Dendritic cell treated with granulocyte-macrophage colony-stimulating factor and Interleukin-4, amounts not matched to agents 40 ng/mL and 50 ng/mL, for 4 days (primary cell): ENCODE measurements at regions not wholly inside any gene's neighbourhood (a gene's known extent, or its start where the extent isn't known, plus 50 kb on each side); places are given as distances from the start of the nearest gene placed in this dataset.
"Not testable (repeated sequence)": the region's sequence is repeated elsewhere in the genome, so short reads cannot be mapped to it uniquely, and the experiment has no call there.

Experiments used
- H3K27ac Mint-ChIP-seq: one replicate; pipeline ENCODE4 v1.8.0; 2022; ENCODE audit warnings: mild to moderate bottlenecking, mixed read lengths
- H3K27me3 Mint-ChIP-seq: one replicate; pipeline ENCODE4 v1.8.0; 2022; ENCODE audit warnings: mild to moderate bottlenecking, mixed read lengths
- H3K36me3 Mint-ChIP-seq: one replicate; pipeline ENCODE4 v1.8.0; 2022; ENCODE audit warnings: low read depth, mixed read lengths
- H3K4me1 Mint-ChIP-seq: one replicate; pipeline ENCODE4 v1.8.0; 2022; ENCODE audit warnings: low read depth, mixed read lengths
- H3K4me3 Mint-ChIP-seq: one replicate; pipeline ENCODE4 v1.8.0; 2022; ENCODE audit warnings: mild to moderate bottlenecking, moderate library complexity, mixed read lengths
- H3K9me3 Mint-ChIP-seq: one replicate; pipeline ENCODE4 v1.8.0; 2022; ENCODE audit warnings: mixed read lengths
- intact Hi-C: fragments of 100-400 bp; cut with micrococcal nuclease; formaldehyde crosslinking; loops from one replicate; pipeline ENCODE4 v1.15.0; 2022

DNA sequence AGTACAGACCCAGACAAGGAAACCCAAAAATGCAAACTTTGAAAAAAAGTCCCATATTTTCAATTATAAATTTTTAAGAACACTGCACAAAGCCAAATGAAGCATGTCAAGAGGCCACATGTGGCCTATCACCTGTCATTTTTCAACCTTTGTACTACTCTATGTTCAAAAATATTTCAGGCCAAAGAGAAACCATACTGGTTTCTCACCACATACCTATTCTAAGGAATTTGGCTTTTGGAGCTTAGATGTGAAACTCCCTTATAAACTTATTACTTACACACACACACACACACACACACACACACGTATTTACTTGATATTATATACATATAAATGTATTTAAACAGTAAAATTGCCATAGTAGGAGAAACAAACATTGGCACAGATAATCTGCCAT, 338.7 kb downstream of the TXNL1 start:
- no peak overlapping the region for H3K4me3 Mint-ChIP-seq
- intact Hi-C loops = no loop called here
- peaks cover 6% of the 10 kb centered on the region for H3K4me1 Mint-ChIP-seq

DNA sequence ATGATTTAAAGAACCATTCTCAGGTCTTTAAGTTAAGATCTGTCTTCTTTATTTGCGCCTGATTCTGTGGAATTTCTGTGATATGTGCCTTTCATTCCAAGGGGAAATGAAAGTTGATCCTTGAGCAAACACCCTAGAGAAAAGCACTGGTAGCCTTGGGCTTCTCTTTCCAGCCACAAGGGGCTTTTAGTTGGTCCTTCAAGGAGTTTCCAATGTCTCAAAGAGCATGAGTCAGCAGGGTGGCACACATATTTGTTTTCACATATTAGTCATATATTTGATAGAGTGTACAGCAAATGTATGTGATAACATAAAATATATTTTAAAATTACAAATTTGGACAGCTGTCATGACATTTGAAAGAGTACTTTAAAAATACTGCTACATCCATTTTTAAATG, 339.5 kb downstream of the TXNL1 start:
- Mint-ChIP-seq H3K9me3 (no peaks in the 10 kb centered on the region), H3K27ac (no peak overlapping the region), H3K27me3 (no peaks in the 10 kb centered on the region), H3K4me1 (peaks cover 11% of the 10 kb centered on the region), H3K4me3 (no peak overlapping the region), H3K36me3 (no peaks in the 10 kb centered on the region)
- intact Hi-C loops = no loop called here

More for the DNA sequence above, 338.7 kb downstream of the TXNL1 start:
- no peak overlapping the region for H3K27ac Mint-ChIP-seq
- no peaks in the 10 kb centered on the region for H3K27me3 Mint-ChIP-seq
- H3K9me3 Mint-ChIP-seq = no peaks in the 10 kb centered on the region
- H3K36me3 Mint-ChIP-seq = no peaks in the 10 kb centered on the region

DNA sequence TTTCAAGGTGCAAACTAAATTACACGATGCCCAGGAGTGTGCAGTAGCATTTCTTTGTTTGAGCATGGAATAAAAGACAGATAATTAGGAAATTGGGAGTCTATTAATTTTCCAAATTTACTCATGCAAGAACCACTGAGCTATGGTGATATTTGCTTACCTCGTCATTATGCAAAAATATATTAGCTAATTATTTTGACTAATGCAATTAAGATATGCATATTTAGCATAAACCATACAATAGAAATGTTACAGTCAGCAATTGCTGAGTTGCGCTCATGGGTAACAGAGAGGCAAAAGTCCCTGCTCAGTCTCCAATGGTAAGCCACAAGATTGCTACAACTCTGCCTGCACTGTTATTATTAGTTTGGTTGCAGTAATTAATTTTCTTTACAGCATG, 342.0 kb downstream of the TXNL1 start:
- intact Hi-C loops = no loop called here
- H3K4me1 Mint-ChIP-seq = peaks cover 11% of the 10 kb centered on the region

DNA sequence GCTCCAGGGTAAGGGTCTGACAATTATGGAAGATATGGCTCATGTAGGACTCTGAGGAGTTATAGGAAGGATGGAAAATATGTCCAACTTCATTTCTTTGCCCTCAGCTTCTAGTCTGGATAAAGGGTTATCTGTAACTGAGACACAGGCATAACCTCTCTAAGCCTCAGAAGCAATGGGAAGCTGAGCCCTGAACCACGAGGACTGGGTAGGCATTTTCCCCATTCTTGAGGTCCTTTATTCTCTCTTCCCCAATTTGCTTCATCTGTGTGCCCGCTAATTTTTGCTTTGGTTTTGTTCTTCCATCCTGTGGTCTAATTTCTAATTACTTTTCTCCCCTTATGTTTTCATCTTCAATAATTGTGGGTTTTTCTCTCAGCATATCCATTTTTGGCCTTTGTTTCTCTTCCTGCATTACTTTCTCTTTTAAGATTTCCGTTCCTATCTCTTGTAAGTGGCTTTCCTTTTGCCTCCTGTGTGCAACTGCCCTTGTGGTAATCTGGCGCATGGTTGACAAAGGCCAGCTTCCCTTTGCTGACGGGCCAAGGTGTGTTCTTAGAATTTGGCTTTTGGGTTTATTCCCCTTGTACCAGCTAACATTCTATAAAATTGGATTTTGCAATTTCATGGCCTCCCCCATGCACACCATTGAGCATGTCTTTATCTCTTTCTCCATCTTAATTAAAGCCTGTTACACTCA, 343.8 kb downstream of the TXNL1 start:
- Mint-ChIP-seq H3K27ac (peak overlapping the region; percentile 24), H3K4me1 (peaks cover 20% of the 10 kb centered on the region), H3K27me3 (no peaks in the 10 kb centered on the region), H3K9me3 (no peaks in the 10 kb centered on the region), H3K36me3 (no peaks in the 10 kb centered on the region), H3K4me3 (peak overlapping the region; percentile 55)
- intact Hi-C loops = no loop called here

More for the DNA sequence above, 342.0 kb downstream of the TXNL1 start:
- no peak overlapping the region for H3K27ac Mint-ChIP-seq
- no peaks in the 10 kb centered on the region for H3K9me3 Mint-ChIP-seq
- H3K36me3 Mint-ChIP-seq = no peaks in the 10 kb centered on the region
- H3K27me3 Mint-ChIP-seq = no peaks in the 10 kb centered on the region
- no peak overlapping the region for H3K4me3 Mint-ChIP-seq

DNA sequence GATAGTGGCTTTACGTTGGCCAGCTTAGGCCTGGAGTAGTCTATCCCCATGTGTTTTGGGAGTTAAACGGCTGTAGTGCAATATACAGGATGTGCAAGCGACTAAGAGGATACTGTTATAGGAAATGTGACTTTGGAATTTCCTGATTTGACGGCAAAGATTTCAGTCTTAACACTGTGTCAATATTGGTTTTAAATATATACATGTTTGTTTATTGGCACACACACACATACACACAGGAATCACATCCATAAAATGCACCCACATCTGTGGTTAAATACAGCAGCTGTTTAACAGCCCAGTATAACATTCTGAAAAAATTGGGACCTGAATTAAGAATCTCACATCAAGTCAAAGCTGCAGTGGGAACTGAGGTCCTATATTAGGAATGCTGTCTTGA, 347.1 kb downstream of the TXNL1 start:
- intact Hi-C loops = no loop called here
- no peaks in the 10 kb centered on the region for H3K36me3 Mint-ChIP-seq
- peaks cover 22% of the 10 kb centered on the region for H3K4me1 Mint-ChIP-seq

DNA sequence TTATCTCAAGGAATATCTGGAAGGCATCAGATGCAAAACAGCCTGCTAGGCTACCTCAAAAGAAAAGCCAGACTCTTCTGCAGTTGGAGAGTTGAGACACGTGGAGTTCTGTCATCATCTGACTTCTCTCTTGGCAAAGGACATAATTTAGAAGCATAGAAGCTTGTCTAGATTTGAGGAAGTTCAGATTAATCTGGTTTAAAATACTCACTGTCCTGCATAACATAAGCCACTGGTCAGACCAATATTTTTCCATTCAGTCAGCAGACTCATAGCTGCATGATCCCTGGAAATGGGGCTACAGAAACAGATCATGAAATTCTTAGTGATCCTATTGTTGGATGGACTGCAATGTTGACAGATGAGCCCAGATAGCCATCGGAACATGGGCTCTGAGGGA, 349.0 kb downstream of the TXNL1 start:
- Mint-ChIP-seq H3K4me1 (peaks cover 13% of the 10 kb centered on the region), H3K4me3 (no peak overlapping the region), H3K9me3 (no peaks in the 10 kb centered on the region), H3K36me3 (no peaks in the 10 kb centered on the region), H3K27ac (peak overlapping the region; percentile 15), H3K27me3 (no peaks in the 10 kb centered on the region)
- intact Hi-C loops = no loop called here

More for the DNA sequence above, 347.1 kb downstream of the TXNL1 start:
- no peak overlapping the region for H3K27ac Mint-ChIP-seq
- no peaks in the 10 kb centered on the region for H3K27me3 Mint-ChIP-seq
- no peaks in the 10 kb centered on the region for H3K9me3 Mint-ChIP-seq
- no peak overlapping the region for H3K4me3 Mint-ChIP-seq

DNA sequence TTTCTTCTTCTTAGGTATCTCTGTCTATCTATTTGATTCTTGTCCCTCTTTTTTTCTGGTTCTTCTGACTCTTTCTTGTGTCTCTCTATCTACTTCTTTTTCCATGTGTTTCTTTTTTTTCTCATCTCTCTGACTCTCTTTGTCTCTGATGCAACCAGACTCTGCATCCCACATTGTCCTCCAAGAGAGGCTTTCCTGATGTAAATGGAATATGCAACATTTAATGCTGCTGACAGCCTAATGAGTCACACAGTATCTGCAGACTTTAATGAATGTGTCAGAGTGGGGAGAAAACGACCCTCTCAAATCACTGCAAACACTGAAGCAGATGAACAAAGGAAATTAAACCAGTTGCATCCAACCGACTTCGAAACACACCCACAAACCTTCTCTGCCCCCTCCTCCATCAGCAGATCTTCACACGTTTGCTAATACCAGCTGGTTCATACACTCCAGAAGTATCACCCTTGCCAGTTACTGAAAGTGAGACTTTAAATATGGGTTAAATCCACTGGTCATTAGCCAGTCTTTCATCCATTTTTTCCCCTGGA, 351.5 kb downstream of the TXNL1 start:
- Mint-ChIP-seq H3K27ac (no peak overlapping the region), H3K9me3 (peaks cover 2% of the 10 kb centered on the region), H3K4me3 (no peak overlapping the region), H3K27me3 (no peaks in the 10 kb centered on the region), H3K4me1 (peaks cover 11% of the 10 kb centered on the region), H3K36me3 (no peaks in the 10 kb centered on the region)
- intact Hi-C loops = no loop called here

DNA sequence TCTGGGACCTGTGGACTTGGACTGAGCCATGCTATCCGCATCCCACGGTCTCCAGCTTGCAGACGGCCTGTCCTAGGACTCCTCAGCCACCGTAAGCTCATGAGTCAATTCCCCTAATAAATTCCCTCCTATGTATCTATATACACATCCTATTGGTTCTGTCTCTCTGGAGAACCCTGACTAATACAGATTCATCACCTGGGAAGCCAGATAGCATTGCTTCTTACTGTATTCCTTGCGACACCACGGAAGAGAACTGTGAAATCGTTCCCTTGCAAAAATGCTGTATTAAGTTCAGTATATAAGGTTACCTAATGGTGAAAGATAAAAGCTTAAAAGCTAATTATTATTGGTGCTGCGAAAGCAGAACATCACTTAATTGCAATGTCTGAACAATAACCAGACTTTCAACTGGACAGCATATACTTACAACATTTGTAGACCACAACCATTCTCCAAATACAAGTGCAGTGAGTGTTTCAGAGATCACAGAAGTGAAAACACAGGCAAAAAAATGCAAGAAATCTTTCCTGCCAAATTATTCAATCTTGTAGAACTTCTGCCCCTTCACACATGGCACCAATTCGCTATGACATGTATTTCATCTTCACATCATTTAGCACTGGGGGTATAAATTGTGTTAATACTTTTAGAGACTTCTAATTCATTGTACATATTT, 352.9 kb downstream of the TXNL1 start:
- intact Hi-C loops = no loop called here
- Mint-ChIP-seq H3K36me3 (no peaks in the 10 kb centered on the region), H3K4me3 (no peak overlapping the region), H3K4me1 (peaks cover 11% of the 10 kb centered on the region), H3K27ac (no peak overlapping the region), H3K27me3 (no peaks in the 10 kb centered on the region), H3K9me3 (peaks cover 15% of the 10 kb centered on the region)

DNA sequence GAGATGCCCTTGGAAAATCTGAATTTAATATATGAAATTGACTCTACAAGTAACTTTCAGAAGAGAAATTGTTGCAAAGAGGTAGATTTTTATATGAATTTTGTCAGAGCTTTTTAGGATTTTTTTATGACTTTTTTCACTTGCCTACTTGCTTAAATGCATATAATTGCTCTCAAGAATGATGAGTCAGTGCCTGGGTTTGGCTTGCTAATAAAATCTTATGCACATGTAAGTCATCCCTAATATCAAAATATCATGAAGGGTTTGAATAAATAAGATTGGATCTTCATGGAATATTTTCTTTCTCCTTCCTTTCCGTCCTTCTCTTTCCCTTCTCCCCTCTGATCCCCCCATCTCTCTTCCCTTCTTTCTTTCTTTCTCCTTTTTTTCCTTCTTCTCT, 354.1 kb downstream of the TXNL1 start:
- no peaks in the 10 kb centered on the region for H3K4me1 Mint-ChIP-seq
- no peak overlapping the region for H3K27ac Mint-ChIP-seq
- H3K27me3 Mint-ChIP-seq = no peaks in the 10 kb centered on the region
- H3K36me3 Mint-ChIP-seq = no peaks in the 10 kb centered on the region
- peaks cover 27% of the 10 kb centered on the region for H3K9me3 Mint-ChIP-seq
- intact Hi-C loops = no loop called here
- H3K4me3 Mint-ChIP-seq = no peak overlapping the region

DNA sequence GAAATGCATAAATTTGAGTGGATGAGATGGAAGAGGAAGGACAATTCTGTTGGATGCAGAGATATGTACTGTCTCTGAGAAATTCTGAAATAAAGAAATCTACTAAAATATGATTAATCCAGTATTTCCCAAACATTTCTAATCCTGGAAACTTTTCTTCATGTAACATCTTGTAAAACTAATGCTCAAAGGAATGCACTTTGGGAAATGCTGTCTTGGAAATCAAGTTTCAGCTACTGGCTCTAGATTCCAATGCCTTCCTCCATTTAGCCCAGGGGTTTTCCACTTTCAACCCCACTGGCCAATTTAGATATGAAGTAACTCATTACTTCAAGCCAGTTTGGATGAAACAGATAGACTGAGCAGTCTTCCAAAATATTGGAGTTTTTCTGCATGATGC, 355.1 kb downstream of the TXNL1 start:
- intact Hi-C loops = no loop called here
- Mint-ChIP-seq H3K4me3 (no peak overlapping the region), H3K36me3 (no peaks in the 10 kb centered on the region), H3K27me3 (no peaks in the 10 kb centered on the region), H3K27ac (no peak overlapping the region), H3K4me1 (no peaks in the 10 kb centered on the region), H3K9me3 (peaks cover 35% of the 10 kb centered on the region)

DNA sequence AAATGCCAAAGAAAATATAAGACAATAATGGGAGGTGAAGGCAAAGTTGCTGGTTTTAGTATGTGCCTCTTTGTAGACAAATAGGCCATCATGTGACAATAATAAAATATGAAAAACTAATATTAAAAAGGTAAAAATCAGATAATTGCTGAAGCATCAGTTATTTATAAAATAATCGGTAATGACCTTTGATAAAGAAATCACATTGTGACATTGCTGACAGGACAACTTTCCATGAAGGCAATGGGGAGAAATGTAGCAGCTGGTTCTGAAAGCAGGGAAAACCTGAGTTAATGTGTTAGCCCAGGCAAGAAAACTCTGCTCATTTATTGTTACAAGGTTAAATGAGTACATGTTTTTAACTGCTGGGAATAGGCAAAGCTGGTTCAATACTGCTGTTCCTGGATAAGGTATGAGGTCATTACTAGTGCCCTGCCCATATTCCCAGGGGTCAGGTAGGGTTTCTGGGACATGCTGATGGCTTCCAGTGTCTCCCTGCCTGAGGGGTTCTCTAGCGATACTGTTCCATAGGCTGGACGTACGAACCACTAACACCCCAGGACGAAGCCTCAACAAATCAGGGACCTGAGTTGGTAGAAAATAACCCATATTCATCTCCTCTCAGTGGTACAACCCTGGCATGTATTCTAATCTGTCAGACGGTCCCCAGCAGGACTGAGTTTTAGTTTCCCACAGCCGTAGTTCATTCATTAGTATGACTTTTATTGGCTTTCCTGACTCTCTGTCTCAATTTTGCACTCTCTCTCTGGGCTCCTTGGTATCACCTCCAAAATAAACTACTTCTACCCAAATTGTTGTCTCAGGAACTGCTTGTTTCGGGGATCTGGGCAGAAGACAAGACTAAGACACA, 355.9 kb downstream of the TXNL1 start:
- Mint-ChIP-seq H3K36me3 (no peaks in the 10 kb centered on the region), H3K27ac (no peak overlapping the region), H3K4me3 (no peak overlapping the region), H3K9me3 (peaks cover 35% of the 10 kb centered on the region), H3K4me1 (no peaks in the 10 kb centered on the region), H3K27me3 (no peaks in the 10 kb centered on the region)
- intact Hi-C loops = no loop called here

DNA sequence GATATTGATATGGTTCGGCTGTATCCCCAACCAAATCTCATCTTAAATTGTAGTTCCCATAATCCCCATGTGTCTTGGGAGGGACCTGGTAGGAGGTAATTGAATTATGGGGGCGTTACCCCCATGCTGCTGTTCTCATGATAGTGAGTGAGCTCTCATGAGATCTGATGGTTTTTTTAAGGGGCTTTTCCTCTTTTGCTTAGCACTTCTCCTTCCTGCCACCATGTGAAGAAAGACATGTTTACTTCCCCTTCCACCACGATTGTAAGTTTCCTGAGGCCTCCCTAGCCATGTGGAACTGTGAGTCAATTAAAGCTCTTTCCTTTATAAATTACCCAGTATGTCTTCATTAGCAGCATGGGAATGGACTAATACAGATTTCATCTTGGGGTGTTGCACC, 358.6 kb downstream of the TXNL1 start:
- H3K36me3 Mint-ChIP-seq, H3K4me3 Mint-ChIP-seq, H3K27me3 Mint-ChIP-seq, H3K4me1 Mint-ChIP-seq, H3K27ac Mint-ChIP-seq, intact Hi-C loops: not testable (repeated sequence)
- peaks cover 35% of the 10 kb centered on the region for H3K9me3 Mint-ChIP-seq

DNA sequence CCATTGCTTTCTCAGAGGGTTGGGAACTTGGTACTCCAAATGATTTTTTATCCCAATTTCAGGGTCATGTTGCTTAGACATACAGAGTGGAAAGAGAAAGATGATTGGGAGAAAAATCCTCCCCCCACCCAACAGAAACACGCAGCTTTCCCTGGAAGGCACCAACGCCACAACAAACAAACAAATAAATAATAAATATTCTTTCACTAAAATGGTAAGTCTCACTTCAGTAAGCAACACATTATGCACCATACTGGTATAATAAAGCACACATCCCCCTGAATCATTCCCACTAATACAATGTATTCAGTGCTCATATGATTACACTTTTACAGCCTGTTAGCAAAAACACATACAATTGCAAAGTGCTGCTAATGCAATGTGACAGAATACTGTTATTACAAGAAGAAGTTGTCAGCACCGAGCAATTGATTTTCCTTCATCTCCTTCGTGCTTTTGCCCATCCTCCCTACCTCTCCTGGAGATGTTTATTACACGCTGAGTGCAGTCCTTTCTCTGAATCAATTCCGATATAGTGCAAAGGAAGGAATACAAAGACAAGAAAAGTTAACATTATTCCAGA, 359.9 kb downstream of the TXNL1 start:
- H3K9me3 Mint-ChIP-seq = peaks cover 35% of the 10 kb centered on the region
- no peaks in the 10 kb centered on the region for H3K27me3 Mint-ChIP-seq
- no peak overlapping the region for H3K4me3 Mint-ChIP-seq
- H3K36me3 Mint-ChIP-seq = no peaks in the 10 kb centered on the region
- no peak overlapping the region for H3K27ac Mint-ChIP-seq
- intact Hi-C loops = no loop called here
- H3K4me1 Mint-ChIP-seq = peaks cover 3% of the 10 kb centered on the region

DNA sequence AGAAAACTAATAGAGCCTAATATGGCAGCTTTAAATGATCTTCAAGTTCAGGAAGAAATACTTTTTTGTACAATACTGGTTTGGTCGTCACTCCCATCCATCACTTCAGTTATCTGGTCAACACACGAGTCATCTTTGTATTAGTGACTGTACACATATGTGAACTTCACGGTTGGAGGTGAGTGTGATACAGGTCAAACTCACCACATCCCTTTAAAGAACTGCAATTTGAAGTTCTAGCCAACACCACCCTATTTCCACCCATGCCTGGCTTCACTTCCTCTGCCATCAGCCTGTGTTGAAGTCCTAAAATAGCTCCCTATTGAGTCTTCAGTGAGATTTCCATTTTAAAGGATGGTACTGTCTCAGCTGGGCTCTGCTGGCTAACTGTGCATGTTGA, 361.9 kb downstream of the TXNL1 start:
- H3K36me3 Mint-ChIP-seq = no peaks in the 10 kb centered on the region

More for the DNA sequence above, 361.9 kb downstream of the TXNL1 start:
- intact Hi-C loops = no loop called here
- Mint-ChIP-seq H3K4me3 (no peak overlapping the region), H3K27me3 (no peaks in the 10 kb centered on the region), H3K9me3 (peaks cover 30% of the 10 kb centered on the region), H3K4me1 (peaks cover 5% of the 10 kb centered on the region), H3K27ac (no peak overlapping the region)
